ENCODE measurements at regions not wholly inside any gene's neighbourhood (a gene's known extent, or its start where the extent isn't known, plus 50 kb on each side); places are given as distances from the start of the nearest gene placed in this dataset.

- DNase-seq (ENCODE audit: low read depth in 2 of 2) = no peak
Measured at GRCh38 chr15:95442107-95442719, 888.3 kb upstream of the NR2F2 start.

GRCh38 chr15:95444860-95445259 is 885.6 kb upstream of the NR2F2 start:
- DNase-seq (ENCODE audit: low read depth in 2 of 2) = no peak

- DNase-seq (ENCODE audit: low read depth in 2 of 2) = no peak
Measured at GRCh38 chr15:95446854-95447253, 883.6 kb upstream of the NR2F2 start.

GRCh38 chr15:95447486-95447885 is 883.0 kb upstream of the NR2F2 start:
- no peak for DNase-seq (ENCODE audit: low read depth in 2 of 2)

DNA sequence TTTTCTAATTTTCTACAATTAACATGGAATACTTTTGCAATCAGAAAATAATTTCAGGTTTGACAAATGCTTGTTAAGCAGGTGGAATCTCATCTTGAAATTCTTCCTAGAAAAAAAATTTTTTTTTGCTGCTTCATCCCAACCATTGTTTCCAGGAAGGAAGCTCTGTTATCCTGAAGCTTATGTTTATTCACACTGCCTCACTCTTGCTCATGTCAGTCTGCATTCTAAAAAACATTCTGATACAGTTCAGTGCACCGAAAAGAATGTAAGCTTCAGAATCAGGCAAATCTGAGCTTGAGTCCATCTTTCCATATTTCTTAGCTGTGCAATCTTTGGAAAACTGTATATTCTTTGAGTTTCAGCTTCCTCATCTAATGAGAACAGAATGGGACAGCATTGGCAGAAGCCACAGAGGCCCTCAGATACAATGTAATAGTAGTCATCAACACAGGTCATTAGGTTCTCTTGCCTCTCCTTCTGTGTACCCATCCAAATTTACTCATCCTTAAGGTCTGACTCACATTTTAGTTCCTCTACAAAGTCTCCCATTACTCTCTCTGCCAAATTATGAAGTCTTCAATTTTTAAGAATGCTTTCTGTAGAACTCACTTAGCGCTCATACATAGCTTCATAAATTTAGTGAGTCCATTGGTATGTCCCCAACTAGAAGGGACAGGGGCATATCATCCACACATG is 881.8 kb upstream of the NR2F2 start:
- no peak for DNase-seq (ENCODE audit: low read depth in 2 of 2)

DNA sequence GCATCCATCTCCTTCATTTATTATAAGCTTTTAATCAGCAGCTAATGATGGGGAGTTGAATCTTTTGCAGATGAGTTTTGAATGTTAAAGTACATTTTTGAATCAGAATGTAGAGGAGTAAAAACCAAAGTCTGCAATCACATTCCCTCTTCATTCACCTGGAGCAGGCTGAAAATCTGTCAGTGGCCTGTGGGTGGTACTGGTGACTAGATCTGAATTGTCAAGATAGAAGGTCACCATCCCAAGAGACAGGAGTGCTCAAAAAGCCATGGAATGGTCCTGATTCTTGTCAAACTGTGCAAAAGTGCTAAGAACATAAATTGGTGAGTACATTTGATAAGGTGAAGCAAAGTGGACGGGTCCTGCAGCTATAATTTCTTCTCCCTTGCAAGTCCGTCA is 881.3 kb upstream of the NR2F2 start:
- DNase-seq (ENCODE audit: low read depth in 2 of 2) = no peak

DNA sequence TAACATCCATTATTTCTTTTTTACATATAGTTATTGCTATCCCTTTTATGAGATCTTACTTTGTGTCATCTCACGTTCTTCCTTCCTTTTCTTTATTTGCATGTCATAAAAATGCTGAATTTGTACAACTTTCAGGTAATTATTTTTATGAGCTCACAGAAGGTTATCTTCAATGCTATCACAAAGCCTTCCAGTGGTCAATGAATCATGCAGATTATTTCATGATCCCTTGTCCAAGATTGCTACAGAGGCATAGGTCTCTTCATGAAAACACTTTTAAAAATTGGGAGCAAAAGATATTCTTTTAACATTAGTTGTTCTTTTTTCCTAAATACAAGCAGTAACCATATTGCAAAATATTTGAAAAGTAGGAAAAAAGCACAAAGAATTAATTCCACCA is 880.1 kb upstream of the NR2F2 start:
- DNase-seq (ENCODE audit: low read depth in 2 of 2) = no peak

GRCh38 chr15:95451938-95452337 is 878.6 kb upstream of the NR2F2 start:
- DNase-seq (ENCODE audit: low read depth in 2 of 2) = no peak

DNA sequence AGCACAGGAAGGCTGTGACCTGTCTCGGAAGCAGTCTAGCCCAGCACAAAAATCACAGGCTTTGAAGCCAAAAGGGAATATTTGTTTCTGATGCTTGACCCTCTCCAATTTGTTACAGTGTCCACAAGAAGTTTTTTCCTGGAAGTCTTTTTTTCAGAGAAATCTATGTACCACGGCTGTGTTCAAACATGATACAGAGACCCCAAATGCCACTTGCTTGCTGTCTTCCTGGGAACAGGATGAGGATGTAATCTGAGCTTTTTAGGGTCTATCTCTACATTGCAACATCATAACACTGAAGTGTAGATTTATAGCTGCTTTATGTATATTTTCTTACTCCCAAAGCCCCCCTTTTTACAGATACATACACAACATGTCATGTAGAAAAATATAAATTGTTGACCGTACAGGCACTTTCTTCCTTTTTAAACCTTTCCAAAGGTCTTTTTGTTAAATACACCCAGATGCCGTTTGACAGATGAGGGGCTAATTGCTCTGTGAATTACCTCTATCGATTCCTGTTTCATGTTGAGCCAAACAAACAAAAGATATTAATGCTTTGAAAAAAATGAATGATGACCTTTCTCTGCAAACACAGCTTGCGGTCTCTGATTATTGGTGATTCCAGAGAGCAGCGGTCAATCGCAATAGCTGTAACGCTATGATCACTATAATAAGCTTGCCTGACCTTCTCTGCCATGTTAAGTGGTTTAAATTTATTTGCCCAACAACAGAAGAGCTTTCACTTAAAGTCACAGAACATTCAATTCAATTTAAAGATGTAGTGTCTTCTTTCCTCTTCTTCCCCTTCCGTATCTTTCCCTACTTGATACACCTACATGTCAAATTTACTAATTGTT is 875.9 kb upstream of the NR2F2 start:
- no peak for DNase-seq (ENCODE audit: low read depth in 2 of 2)

DNA sequence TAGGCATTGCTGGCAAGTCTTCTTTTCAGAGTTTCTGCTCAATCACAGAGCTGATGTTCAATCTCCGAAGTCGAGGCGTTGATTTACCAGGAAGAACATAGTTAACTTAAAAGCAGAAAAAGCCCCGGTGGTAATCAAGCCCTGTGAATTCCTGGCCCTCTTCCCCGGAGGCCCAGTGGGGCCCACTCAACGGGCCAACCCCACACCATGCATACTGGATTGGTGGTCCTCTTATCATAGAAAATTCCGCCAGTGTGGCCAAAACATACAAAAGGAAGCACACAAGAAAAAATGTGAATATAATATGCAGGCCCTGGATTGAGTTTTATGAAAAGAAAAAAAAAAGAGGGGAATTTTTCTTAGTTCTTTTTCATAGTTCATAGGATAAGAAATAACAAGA is 873.0 kb upstream of the NR2F2 start:
- DNase-seq (ENCODE audit: low read depth in 2 of 2) = no peak

GRCh38 chr15:95458721-95459120 is 871.8 kb upstream of the NR2F2 start:
- DNase-seq (ENCODE audit: low read depth in 2 of 2) = no peak

GRCh38 chr15:95459273-95459672 is 871.2 kb upstream of the NR2F2 start:
- no peak for DNase-seq (ENCODE audit: low read depth in 2 of 2)

DNA sequence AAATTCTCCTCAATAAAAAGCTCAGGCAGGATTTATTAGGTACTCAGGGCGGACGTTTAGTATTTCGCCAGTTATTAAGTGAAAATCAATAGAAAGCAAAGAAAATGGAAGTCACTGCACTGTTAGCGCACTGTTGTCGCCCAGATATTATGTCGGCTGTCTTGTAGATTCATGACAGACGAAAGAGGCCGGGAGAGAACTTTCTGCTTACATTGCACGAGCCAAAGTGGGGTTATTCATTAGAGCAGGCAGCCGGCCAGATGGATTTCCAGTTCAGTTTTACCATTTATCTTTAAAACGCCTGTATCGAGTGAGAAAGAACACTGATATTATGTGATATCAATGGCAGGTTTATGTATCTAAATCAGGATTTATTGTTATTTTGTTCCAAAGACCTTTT is 866.0 kb upstream of the NR2F2 start:
- DNase-seq (ENCODE audit: low read depth in 2 of 2) = no peak

- DNase-seq (ENCODE audit: low read depth in 2 of 2) = no peak
Measured at GRCh38 chr15:95468820-95469219, 861.7 kb upstream of the NR2F2 start.

GRCh38 chr15:95469496-95470000 is 861.0 kb upstream of the NR2F2 start:
- no peak for DNase-seq (ENCODE audit: low read depth in 2 of 2)

DNA sequence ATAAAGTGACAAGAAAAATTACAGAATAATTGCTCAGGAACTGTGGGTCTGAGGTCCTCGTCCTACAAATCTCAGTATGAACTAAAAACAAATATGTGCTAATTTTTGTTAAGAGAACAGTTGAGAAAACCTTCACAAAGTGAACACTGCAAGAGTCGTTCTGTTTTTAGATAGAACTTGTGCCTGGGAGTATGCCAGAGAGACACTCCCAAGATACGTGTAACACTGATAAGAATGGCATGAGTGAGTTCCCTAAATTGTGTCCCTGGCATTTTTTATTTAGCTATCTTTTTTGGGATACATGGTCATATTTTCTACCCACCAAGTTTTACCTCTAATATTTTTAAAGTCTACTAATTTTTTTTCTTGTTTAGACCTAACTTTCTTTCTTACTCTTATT is 860.0 kb upstream of the NR2F2 start:
- DNase-seq (ENCODE audit: low read depth in 2 of 2) = no peak

GRCh38 chr15:95470997-95471689 is 859.4 kb upstream of the NR2F2 start:
- no peak for DNase-seq (ENCODE audit: low read depth in 2 of 2)

- DNase-seq (ENCODE audit: low read depth in 2 of 2) = no peak
Measured at GRCh38 chr15:95471690-95472086, 858.8 kb upstream of the NR2F2 start.

- no peak for DNase-seq (ENCODE audit: low read depth in 2 of 2)
Measured at GRCh38 chr15:95475067-95475466, 855.4 kb upstream of the NR2F2 start.

- DNase-seq (ENCODE audit: low read depth in 2 of 2) = no peak
Measured at GRCh38 chr15:95479308-95479707, 851.2 kb upstream of the NR2F2 start.

DNA sequence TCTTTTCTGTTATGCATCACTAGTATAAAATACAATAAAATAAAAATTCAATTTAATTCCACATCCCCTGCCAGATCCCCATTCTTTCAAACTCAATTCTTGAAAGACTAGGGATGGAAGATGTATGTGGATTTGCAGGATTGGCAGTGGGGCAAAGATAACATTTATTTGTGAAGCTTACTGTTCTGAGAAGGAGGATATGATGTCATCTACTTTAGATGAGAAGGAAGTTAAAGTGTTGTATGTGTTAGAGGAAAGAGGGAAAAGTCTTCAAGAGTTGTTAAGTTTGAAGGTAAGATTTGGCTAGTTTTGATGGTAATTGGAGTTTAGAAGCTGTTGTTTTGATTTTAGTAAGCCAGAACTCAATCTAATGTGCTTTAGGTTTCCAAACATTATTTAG is 845.1 kb upstream of the NR2F2 start:
- DNase-seq (ENCODE audit: low read depth in 2 of 2) = no peak

DNA sequence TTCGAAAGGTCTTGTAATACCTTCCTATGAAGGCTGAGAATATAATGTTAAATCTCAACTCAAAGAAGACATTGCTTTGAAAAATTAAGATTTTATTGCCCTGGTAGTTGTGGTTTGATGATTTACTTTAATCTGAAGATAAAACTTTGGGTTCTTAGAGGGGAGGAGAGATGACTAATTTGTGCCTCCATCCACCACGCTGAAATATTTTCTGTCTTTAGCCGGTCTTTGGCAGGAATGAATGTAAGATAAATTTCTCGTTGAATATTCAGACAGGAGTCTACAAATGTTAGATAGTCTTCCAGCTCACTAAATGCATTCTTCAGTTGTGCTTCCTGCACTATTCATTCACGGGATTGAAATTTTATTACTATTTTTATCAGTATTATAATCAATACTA is 844.3 kb upstream of the NR2F2 start:
- DNase-seq (ENCODE audit: low read depth in 2 of 2) = no peak

Data from stimulated activated CD4-positive, alpha-beta T cell treated with anti-CD3 and anti-CD28 coated beads, Interleukin-4, amount 100 ng/mL, for 48 hours (primary cell).